AG08396 (cell line): ENCODE measurements at regions not wholly inside any gene's neighbourhood (a gene's known extent, or its start where the extent isn't known, plus 50 kb on each side); places are given as distances from the start of the nearest gene placed in this dataset.

Experiments used
- DNase-seq: peaks from one replicate; pipeline ENCODE4 v3.0.0; 2012; ENCODE audit warnings: low spot score, mixed read lengths

DNA sequence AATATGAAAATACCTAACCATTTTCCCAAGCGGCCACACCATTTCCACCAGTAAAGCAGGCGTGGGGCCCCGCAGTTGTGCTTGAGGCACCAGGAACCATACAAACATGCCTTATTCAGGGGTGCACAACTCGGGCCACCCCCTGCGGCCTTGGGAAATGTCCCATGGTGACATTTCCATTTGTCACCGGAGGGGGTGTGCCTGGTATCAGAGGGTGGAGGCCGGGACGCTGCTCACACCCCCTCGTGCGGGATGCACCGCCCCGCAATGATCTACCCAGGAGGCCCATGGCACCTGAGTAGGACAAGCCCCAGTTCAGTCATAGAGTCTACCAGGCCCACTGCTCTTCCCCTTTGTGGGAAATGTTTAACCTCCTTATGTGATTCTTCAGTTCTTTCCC, 218.8 kb downstream of the TEX29 start:
- no peak for DNase-seq

DNA sequence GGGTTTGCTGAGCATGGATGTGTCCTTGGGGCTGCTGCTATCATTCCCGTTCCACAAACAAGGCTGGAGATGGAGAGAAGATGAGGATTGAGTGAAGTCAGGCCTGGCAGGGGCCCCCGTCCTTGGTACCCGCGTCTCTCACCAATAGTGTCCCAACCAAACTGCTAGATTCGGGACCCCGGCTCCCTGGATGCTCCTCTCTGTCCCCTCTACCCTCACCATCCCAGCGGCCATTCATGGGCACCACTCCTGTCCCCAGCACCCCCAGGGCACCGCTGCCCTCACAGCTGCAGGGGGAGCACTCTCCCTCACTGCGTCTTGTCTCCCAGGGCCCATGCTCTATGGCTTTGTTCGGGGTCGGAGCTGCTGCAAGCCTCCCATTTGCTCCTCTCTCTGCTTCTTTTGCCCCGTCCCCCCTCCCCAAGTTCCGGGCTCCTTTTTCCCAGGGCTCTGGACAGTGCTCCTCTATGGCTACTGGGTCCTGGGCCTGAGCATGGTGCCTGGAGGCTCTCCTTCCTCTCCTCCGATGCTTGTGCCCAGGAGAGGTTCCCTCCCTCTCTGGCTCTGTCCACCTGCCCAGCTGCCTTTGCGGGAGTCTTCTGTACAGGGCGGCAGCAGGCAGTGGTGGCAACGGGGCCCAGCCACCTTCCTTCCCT, 219.5 kb downstream of the TEX29 start:
- DNase-seq = no peak

DNA sequence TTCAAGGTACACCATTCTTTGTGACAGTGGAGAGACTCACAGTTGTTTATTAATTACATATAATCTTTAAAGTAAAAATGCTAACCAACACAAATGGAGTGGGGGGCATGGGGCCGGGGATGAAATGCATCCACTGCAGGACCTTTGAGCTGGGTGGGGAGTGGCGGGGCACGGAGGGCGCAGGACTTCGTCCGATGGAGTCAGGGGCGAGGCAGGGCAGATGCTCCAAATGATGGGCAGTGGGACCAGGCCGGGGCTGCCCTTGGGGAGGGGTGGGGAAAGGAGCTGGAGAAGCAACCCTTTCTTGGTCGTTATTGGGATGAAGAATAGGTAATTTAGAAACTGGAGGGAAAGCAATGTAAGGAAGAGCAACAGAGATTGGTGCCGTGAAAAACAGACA, 220.0 kb downstream of the TEX29 start:
- DNase-seq = no peak

GRCh38 chr13:111541345-111541744, 220.9 kb downstream of the TEX29 start:
- DNase-seq = no peak

DNA sequence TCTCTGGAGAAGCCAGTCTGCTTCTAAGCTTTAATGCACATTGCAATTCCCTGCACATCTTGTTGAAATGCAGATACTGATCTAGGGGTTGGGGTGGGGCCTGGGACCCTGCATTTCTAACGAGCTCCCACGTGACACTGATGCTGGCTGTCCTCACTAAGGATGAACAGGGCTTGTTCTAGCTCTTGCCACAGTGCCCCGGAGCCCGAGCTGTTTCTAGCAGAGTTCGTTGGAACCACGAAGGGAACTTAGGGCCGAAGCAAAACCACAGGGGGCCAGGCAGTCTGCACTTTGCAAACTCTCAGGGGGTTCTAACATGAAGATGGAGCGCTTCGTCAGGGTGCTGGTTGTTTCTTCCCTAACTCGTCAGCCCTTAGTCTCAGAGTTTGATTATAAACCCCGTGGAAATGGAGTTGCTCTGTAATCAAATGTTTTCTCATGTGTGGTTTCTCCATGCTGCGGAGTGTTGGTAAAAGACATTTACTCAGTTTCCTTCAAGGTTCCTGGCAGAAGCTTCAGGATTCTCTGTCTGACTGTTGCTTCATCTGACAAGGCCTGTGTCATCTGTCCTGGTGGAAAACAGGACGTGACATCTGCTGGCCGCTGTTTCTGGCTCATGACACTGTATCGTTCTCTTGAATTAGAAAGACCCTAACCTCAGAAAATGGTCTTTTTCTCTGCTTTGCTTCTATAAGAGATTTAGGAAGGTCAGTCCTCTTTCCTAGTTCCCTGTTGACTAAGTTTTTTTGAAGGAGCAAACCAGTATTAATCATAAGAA, 221.5 kb downstream of the TEX29 start:
- DNase-seq = no peak

- no peak for DNase-seq
Observed at GRCh38 chr13:111542530-111543341, 222.3 kb downstream of the TEX29 start.

GRCh38 chr13:111546921-111547675, 226.7 kb downstream of the TEX29 start:
- DNase-seq = no peak

DNA sequence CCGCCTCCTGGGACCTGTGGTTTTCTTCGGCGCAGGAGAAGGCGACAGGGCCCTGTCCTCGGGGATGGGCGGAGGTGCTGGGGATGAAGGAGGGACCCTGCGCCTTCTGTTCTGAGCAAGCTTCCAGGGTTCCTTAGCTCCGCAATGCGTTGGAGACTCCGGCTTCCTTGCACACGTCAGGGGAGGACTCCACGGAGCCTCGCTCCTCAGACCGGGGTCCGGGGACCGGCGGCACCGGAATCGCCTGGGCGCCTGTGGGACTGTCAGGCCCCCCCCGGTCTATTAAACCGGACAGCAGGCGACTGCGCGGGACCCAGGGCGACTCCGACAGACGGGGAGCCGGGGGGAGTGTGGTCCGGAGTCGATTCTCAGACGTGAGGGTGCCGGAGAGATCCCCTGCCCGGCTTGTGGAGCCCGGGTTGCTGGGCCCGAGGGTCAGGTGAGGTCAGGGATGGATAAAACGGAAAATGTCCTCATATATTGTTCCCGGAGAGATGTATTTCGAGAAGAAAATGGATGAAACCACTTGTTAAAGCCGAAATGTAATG, 227.4 kb downstream of the TEX29 start:
- DNase-seq = no peak

DNA sequence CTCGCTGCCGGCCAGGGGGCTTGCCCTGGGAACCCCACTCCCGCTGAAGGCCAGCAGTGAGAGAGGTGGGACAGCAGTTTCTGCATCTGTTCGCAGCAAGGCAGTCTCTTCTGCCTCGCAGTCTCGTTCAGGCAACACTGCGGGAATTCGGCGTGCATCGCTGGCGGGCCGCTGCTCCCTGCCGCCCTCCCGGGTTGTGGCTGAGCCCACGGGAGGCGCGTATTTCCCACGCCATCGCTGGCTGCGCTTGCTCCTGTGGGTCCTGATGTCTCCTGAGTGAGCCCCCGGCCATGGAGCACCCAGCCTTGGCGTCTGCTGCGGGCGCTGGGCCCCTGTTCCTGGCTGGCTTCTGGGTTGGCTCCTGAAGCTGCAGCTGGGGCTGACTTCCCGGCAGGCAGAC, 227.9 kb downstream of the TEX29 start:
- DNase-seq = no peak

GRCh38 chr13:111548805-111549204, 228.4 kb downstream of the TEX29 start:
- DNase-seq = no peak

DNA sequence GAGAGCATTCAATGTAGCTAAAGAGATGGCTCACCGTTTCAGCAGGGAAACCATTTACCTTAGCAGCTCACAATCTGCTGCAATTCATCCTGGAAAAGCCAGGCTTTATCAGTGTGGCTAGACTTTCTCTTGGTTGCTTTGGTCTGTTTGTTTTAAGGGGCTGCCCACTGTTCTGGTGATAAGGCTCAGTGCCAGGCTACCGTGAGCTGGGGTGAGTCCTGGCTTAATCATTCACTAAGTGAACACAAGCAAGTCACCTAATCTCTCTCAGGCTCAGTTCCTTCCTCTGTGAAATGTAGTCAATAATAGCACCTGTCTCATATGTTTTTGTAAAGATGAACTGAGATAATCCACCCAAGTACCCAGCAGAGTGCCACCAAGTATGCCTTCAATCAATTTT, 229.0 kb downstream of the TEX29 start:
- DNase-seq = no peak

DNA sequence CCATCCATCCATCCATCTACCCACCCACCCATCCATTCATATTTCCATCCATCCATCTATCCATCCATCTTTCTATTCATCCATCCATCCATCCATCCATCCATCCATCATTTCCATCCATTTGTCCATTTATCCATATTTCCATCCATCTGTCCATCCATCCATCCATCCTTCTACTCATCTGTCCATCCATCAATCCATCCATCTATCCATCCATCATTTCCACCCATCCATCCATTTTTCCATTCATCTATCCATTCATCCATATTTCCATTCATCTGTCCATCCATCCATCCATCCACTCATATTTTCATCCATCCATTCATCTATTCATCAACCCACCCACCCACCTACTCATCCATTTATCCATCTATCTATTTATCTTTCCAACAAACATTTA, 229.6 kb downstream of the TEX29 start:
- DNase-seq = no peak

DNA sequence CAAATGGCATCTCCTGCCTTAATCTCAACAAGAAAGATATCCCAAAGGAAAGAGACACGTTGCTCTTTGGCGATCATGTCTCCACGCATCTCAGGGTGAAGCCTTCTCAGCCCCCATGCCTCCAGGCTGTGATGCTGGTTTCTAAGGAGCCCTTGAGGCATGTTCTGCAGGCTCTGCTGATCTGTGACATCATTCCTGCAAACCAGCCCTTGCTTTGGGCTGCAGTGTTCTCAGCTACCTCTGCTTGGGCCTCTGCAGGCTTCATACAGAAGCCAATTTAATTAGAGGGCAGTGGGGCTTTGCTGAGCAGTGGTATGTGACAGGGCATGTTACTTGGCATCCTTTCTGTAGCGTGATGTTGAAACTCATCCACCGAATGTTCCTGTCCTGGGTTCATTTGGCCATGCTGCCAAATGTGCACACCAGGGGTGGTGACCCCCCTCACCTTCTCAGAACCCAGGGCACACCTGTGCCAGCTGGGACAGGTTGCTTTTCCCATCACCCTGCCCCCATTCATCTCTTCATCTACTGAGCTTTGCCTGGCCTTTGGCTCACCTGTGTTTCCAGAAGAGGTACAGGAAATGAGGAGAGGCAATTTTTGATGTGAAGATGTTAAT, 230.9 kb downstream of the TEX29 start:
- DNase-seq = no peak

- no peak for DNase-seq
Observed at GRCh38 chr13:111552891-111553655, 232.6 kb downstream of the TEX29 start.

GRCh38 chr13:111554539-111555267, 234.3 kb downstream of the TEX29 start:
- no peak for DNase-seq

DNA sequence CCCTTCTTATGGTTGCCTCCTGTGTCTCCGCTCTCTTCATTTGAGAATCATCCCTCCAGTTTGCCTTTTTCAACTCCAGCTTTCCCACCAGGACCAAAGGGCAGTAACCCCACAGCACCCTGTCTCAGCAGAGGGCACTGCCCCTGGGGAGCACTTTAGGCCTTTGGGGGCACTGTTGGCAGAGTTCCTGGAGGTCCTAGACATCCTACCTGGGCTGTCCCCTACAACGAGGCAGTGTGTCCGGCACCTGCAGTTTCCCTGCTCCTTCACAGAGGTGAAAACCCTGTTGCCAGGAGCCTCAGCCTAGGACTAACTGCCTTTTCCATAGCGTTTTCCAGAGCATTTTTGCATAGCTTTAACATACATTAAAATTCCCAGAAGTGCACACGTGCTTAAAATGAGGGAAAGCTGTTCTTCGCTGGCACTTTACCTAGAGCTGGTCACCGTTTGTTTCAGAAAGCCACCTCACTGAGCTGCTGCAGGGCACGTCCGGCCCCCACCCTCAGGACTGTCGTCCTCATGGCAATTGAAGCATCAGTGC, 234.9 kb downstream of the TEX29 start:
- no peak for DNase-seq

- DNase-seq = no peak
Observed at GRCh38 chr13:111555903-111556302, 235.5 kb downstream of the TEX29 start.

GRCh38 chr13:111556496-111556895, 236.1 kb downstream of the TEX29 start:
- no peak for DNase-seq

GRCh38 chr13:111557921-111558699, 237.7 kb downstream of the TEX29 start:
- DNase-seq = no peak
